ENCODE measurements at regions not wholly inside any gene's neighbourhood (a gene's known extent, or its start where the extent isn't known, plus 50 kb on each side); places are given as distances from the start of the nearest gene placed in this dataset.

DNA sequence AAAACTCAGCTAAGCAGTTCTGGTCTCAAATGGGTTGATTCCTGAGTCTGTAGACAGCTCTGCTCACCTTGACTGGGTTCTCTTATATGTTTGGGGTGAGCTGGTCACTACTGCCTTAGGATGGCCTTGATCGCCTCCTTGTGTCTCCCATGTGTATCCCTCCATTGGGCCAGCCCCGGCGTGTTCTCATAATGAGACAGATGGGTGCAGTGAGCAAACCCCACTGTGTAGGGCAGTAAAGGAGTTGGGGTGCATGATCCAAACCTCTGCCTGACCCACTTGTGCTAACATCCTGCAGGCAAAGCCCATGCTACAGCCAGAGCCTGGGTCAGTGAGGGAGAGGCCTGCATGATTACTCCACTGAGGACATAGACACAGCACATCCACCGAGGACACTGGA lies 657.6 kb downstream of the BRD1 start:
- TF ChIP-seq, protein P1, sequence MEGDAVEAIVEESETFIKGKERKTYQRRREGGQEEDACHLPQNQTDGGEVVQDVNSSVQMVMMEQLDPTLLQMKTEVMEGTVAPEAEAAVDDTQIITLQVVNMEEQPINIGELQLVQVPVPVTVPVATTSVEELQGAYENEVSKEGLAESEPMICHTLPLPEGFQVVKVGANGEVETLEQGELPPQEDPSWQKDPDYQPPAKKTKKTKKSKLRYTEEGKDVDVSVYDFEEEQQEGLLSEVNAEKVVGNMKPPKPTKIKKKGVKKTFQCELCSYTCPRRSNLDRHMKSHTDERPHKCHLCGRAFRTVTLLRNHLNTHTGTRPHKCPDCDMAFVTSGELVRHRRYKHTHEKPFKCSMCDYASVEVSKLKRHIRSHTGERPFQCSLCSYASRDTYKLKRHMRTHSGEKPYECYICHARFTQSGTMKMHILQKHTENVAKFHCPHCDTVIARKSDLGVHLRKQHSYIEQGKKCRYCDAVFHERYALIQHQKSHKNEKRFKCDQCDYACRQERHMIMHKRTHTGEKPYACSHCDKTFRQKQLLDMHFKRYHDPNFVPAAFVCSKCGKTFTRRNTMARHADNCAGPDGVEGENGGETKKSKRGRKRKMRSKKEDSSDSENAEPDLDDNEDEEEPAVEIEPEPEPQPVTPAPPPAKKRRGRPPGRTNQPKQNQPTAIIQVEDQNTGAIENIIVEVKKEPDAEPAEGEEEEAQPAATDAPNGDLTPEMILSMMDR (conservative IDR thresholded peaks at IDR 0.05) = no peak
- H3K27ac ChIP-seq = no peak overlapping the region

DNA sequence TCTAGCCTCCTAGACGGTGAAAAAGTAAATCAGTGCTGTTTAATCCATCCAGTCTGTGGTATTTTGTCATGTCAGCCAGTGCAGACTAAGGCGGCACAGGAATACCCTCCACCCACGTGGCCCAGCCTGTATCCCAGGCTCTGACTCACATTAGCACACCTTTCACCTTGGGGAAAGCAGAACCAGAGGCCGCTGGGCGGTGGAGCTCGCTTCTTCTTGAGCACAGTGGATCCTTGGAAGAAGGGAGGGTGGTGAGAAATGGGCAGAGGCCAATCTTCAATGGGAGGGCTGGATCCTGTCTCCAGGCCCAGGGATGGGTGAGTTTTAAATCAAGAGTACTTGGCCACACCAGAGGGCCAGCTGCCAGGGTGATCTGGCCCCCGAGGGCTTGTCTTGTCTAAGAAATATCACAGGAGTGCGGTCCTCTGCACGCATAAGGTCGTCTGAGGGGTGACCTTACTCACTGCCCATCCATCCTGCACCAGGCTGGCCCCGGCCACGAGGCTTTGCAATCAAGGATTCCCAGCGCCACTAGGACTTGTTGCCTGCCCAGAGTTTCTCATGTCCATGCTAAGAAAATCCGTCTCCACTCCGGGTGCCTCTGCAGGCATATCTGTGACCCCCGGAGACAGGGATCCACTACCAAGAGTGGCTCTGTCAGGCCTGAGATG lies 658.5 kb downstream of the BRD1 start:
- TF ChIP-seq, protein P1 (conservative IDR thresholded peaks at IDR 0.05) = no peak
- H3K27ac ChIP-seq = no peak overlapping the region

DNA sequence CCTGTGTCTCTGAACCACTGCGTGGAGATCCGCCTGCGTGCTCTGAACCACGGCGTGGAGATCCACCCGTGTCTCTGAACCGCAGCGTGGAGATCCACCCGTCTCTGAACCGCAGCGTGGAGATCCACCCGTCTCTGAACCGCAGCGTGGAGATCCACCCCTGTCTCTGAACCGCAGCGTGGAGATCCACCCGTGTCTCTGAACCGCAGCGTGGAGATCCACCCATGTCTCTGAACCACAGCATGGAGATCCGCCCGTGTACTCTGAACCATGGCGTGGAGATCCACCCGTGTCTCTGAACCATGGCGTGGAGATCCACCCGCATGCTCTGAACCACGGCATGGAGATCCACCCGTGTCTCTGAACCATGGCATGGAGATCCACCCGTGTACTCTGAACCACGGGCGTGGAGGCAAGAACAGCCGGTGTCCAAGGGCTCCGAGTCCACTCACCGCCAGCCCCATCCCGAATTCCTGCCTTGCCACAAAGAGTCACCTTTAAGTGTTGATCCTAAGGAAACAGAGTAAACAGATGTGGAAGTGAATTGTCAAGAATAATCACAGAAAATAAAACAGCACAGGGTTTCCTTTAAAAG lies 659.4 kb downstream of the BRD1 start:
- H3K27ac ChIP-seq = no peak overlapping the region
- TF ChIP-seq, protein P1 (conservative IDR thresholded peaks at IDR 0.05) = no peak

DNA sequence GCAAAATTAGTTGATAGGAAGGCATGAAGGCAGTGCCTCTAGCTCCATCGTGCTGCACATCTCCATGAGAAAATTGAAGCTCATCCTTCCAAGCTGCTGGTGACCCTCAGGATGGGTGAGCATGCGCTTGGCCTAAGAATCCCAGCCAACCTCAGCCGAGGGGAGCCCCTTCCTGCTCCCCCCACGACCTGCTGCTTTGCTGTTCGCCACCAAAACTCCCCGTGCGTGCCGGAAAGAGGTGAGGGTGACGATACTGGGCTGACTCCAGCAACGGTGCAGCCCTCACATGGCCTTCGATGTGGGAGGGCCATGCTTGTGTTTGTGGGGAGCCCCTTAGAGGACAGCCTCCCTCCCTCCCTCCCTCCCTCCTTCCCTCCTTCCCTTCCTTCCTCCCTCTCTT lies 660.9 kb downstream of the BRD1 start:
- no peak overlapping the region for H3K27ac ChIP-seq
- TF ChIP-seq, protein P1 (conservative IDR thresholded peaks at IDR 0.05) = no peak

DNA sequence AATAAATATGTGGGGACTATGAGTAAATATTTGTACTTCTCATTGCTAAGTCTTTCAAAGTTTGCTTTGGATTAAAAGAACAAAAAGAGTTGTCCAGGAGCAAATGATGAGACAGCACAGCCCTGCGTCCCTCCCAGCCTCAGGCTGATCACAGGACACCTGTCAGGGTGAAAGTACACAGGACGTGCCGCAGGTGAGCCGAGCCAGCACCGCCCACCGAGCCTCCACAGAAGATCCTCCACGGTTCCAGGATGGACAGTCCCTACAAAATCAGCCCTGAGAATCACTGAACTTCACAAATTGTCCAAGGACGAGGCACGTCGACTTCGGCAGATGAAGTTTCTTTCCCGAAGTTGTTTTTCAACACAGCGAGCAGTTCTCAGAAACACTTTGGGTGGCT lies 661.5 kb downstream of the BRD1 start:
- no peak overlapping the region for H3K27ac ChIP-seq
- TF ChIP-seq, protein P1 (conservative IDR thresholded peaks at IDR 0.05) = no peak

DNA sequence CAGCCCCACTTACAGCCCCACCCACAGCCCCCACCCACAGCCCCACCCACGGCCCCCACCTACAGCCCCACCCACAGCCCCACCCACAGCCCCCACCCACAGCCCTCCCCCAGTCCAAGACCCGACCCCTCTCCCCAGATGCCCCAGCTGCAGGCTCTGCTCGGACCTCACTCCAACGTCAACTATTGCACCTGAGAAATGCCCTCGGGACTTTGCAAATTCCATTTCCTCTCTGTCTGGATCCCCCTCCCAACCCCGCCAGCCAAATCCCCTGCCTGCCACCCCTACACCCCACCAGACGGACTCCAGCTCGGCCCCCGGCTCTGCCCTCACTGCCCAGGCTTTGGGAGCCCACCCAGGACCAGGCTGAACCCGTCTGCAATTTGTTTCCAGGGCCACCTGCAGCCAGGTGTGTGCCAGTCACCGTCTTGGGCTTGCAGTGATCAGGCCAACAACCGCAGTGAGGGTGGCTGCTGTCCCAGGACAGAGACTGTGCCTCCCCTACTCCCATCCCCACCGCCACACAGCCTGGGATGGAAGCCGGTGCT lies 662.8 kb downstream of the BRD1 start:
- H3K27ac ChIP-seq = no peak overlapping the region
- TF ChIP-seq, protein P1 (conservative IDR thresholded peaks at IDR 0.05) = no peak

DNA sequence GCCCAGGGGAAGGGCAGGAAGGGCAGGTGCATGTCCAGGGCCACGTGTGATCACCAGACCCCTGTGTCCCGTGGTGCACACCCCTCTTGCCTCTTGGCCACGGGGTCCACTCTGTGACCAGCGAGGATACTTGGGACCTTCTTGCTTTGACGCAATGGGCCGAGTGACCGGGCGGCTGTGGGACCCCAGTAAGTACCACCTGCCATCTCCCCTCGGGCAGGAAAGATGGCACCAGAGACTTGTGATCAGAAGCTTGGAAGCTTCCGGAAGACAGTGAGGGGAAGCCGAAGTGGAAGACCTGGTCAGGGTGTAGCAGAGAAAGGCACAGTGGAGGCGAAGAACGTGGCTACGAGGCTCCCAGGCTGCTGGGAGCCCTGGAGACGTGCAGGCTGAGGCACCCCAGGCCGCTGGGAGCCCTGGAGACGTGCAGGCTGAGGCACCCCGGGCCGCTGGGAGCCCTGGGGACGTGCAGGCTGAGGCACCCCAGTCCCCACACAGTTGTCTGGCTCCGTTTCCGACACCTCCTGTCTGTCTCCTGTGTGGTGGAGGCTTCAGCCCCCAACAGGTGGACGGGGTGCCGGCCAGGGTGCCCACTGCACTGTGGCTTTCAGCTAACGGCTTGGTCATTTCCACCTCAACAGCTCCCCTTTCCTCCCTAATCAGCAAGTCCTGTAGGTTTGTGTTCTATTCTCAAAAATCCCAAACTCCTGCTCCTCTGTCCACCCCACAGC lies 663.5 kb downstream of the BRD1 start:
- TF ChIP-seq, protein P1 (conservative IDR thresholded peaks at IDR 0.05) = no peak
- no peak overlapping the region for H3K27ac ChIP-seq

Data from VCaP (cell line).